OCI-LY3 (cell line): ENCODE measurements at regions not wholly inside any gene's neighbourhood (a gene's known extent, or its start where the extent isn't known, plus 50 kb on each side); places are given as distances from the start of the nearest gene placed in this dataset.

ENCODE experiments used
- CTCF ChIP-seq: fragments of 200-600, 300-600 bp; sonication (generic); IDR thresholded peaks from 2 replicates; pipeline ENCODE4 v1.5.1; 2014; ENCODE audit warnings: antibody characterized with exemption, low read length, low read depth
- EZH2phosphoT487 ChIP-seq: fragments of 200-600 bp; shearing (Covaris generic); IDR thresholded peaks from 2 replicates; pipeline ENCODE4 v1.6.1; 2018; ENCODE audit warnings: antibody characterized with exemption, mixed run types, low read depth

GRCh38 chr12:65631621-65632111 is 192.6 kb upstream of the HMGA2 start:
- TF ChIP-seq CTCF, result no peak
- no peak for TF ChIP-seq EZH2phosphoT487
